IMR-90 (cell line): ENCODE measurements at regions not wholly inside any gene's neighbourhood (a gene's known extent, or its start where the extent isn't known, plus 50 kb on each side); places are given as distances from the start of the nearest gene placed in this dataset.

Experiments used
- CTCF ChIP-seq: conservative IDR thresholded peaks from 2 replicates; pipeline ENCODE4 v1.5.1; 2012; ENCODE audit warnings: mild to moderate bottlenecking, low read depth, low read length, improper control_type of control experiment
- POLR2A ChIP-seq: IDR thresholded peaks from 2 replicates; pipeline ENCODE4 v1.6.1; 2012; ENCODE audit warnings: mild to moderate bottlenecking, low read depth, low read length
- RAD21 ChIP-seq: IDR thresholded peaks from 2 replicates; pipeline ENCODE4 v1.6.1; 2012; ENCODE audit warnings: low read length, improper control_type of control experiment

DNA sequence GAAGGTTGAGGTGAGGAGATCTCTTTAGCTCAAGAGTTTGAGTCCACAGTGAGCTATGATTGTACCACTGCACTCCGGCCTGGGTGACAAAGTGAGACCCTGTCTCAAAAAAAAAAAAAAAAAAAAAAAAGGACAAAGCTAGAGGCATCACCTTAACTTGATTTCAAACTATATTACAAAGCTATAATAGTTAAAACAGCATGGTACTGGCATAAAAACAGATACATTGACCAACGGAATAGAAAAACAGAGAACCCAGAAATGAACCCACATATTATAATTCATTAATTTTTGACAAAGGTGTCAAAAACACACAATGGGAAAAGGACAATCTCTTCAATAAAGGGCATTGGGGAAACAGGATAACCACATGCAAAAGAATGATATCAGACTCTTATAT is 50.8 kb upstream of the MBOAT1 start:
- TF ChIP-seq RAD21, result no peak
- no peak for TF ChIP-seq POLR2A
- TF ChIP-seq CTCF, result no peak
